Progenitor cell of endocrine pancreas (in vitro differentiated cells): ENCODE measurements at regions not wholly inside any gene's neighbourhood (a gene's known extent, or its start where the extent isn't known, plus 50 kb on each side); places are given as distances from the start of the nearest gene placed in this dataset.
"Not testable (repeated sequence)": the region's sequence is repeated elsewhere in the genome, so short reads cannot be mapped to it uniquely, and the experiment has no call there.

Source experiments
- DNase-seq: peaks from one replicate; pipeline ENCODE4 v3.0.0; 2021; ENCODE audit warnings: low spot score; ENCODE audit not compliant: unreplicated experiment
- H3K27ac Mint-ChIP-seq: 2 replicates; pipeline ENCODE4 v1.8.0; 2021; ENCODE audit warnings: mild to moderate bottlenecking, moderate library complexity, mixed read lengths
- H3K27me3 Mint-ChIP-seq: 2 replicates; pipeline ENCODE4 v1.8.0; 2021; ENCODE audit warnings: mixed read lengths
- H3K36me3 Mint-ChIP-seq: 2 replicates; pipeline ENCODE4 v1.8.0; 2022; ENCODE audit warnings: mixed read lengths; ENCODE audit not compliant: insufficient read depth
- H3K4me1 Mint-ChIP-seq: 2 replicates; pipeline ENCODE4 v1.8.0; 2021; ENCODE audit warnings: low read depth, mixed read lengths
- H3K4me3 Mint-ChIP-seq: 2 replicates; pipeline ENCODE4 v1.8.0; 2021; ENCODE audit warnings: low read depth, mild to moderate bottlenecking, moderate library complexity, mixed read lengths
- H3K9me3 Mint-ChIP-seq: 2 replicates; pipeline ENCODE4 v1.8.0; 2021; ENCODE audit warnings: low read depth, mixed read lengths
- CTCF ChIP-seq: fragments of 200-600 bp; sonication (generic); IDR thresholded peaks from one replicate; pipeline ENCODE4 v1.5.0; 2021; ENCODE audit warnings: antibody characterized with exemption, mild to moderate bottlenecking; ENCODE audit not compliant: unreplicated experiment

GRCh38 chr1:221532071-221532773 lies 209.7 kb downstream of the DUSP10 start:
- Mint-ChIP-seq H3K4me3 (no peak overlapping the region), H3K27ac (no peak overlapping the region), H3K27me3 (no peaks in the 10 kb centered on the region), H3K36me3 (no peaks in the 10 kb centered on the region), H3K4me1 (no peaks in the 10 kb centered on the region), H3K9me3 (no peaks in the 10 kb centered on the region)
- DNase-seq: no peak
- no peak for TF ChIP-seq CTCF

- no peaks in the 10 kb centered on the region for H3K36me3 Mint-ChIP-seq
- H3K9me3 Mint-ChIP-seq: no peaks in the 10 kb centered on the region
- H3K4me3 Mint-ChIP-seq: no peak overlapping the region
- no peak for DNase-seq
- peak overlapping the region; percentile 17 for H3K27ac Mint-ChIP-seq
- TF ChIP-seq CTCF: no peak
- H3K4me1 Mint-ChIP-seq: peaks cover 7% of the 10 kb centered on the region
- no peaks in the 10 kb centered on the region for H3K27me3 Mint-ChIP-seq
Measured at GRCh38 chr1:221541296-221541695, 200.6 kb downstream of the DUSP10 start.

GRCh38 chr1:221543529-221544120 lies 198.3 kb downstream of the DUSP10 start:
- Mint-ChIP-seq H3K9me3 (peaks cover 3% of the 10 kb centered on the region), H3K4me1 (peaks cover 9% of the 10 kb centered on the region), H3K27me3 (no peaks in the 10 kb centered on the region), H3K27ac (no peak overlapping the region), H3K36me3 (no peaks in the 10 kb centered on the region), H3K4me3 (no peak overlapping the region)
- no peak for DNase-seq
- peak; percentile 64 for TF ChIP-seq CTCF

GRCh38 chr1:221548942-221549341 lies 192.9 kb downstream of the DUSP10 start:
- no peaks in the 10 kb centered on the region for H3K27me3 Mint-ChIP-seq
- H3K4me3 Mint-ChIP-seq: peak overlapping the region; percentile 0
- H3K9me3 Mint-ChIP-seq: peaks cover 3% of the 10 kb centered on the region
- peaks cover 19% of the 10 kb centered on the region for H3K4me1 Mint-ChIP-seq
- no peak for TF ChIP-seq CTCF
- H3K27ac Mint-ChIP-seq: peak overlapping the region; percentile 44
- no peak for DNase-seq
- H3K36me3 Mint-ChIP-seq: no peaks in the 10 kb centered on the region

GRCh38 chr1:221549815-221550214 lies 192.1 kb downstream of the DUSP10 start:
- Mint-ChIP-seq H3K27ac (peak overlapping the region; percentile 75), H3K36me3 (no peaks in the 10 kb centered on the region), H3K4me3 (peak overlapping the region; percentile 43), H3K27me3 (no peaks in the 10 kb centered on the region), H3K9me3 (peaks cover 3% of the 10 kb centered on the region), H3K4me1 (peaks cover 19% of the 10 kb centered on the region)
- no peak for DNase-seq
- no peak for TF ChIP-seq CTCF

GRCh38 chr1:221552792-221553191 lies 189.1 kb downstream of the DUSP10 start:
- not testable (repeated sequence) for DNase-seq, H3K36me3 Mint-ChIP-seq, H3K9me3 Mint-ChIP-seq, H3K27me3 Mint-ChIP-seq, H3K27ac Mint-ChIP-seq, H3K4me3 Mint-ChIP-seq
- peaks cover 25% of the 10 kb centered on the region for H3K4me1 Mint-ChIP-seq
